ENCODE measurements at regions not wholly inside any gene's neighbourhood (a gene's known extent, or its start where the extent isn't known, plus 50 kb on each side); places are given as distances from the start of the nearest gene placed in this dataset.

- intact Hi-C loops (cut with DNase I) = no loop called here
- 66 to 74% methylated on average over 6 of the region's 6 CpGs for WGBS, 2 donors
- TF ChIP-seq POLR2AphosphoS5 (IDR thresholded peaks at IDR 0.05) (no peak), EP300 (IDR thresholded peaks at IDR 0.05) (no peak), POLR2A (IDR thresholded peaks at IDR 0.05) (no peak)
- H3K4me1 ChIP-seq = no peaks in the 10 kb centered on the region
- no peak for DNase-seq
- no peaks in the 10 kb centered on the region for H3K9me3 ChIP-seq
- no peak overlapping the region for H3K27ac ChIP-seq
- no peaks in the 10 kb centered on the region for H3K27me3 ChIP-seq
- no peaks in the 10 kb centered on the region for H3K36me3 ChIP-seq
- no peak overlapping the region for H3K4me3 ChIP-seq
Observed at GRCh38 chr1:209512821-209513220, 70.7 kb upstream of the CAMK1G start.

- Histone ChIP-seq H3K9me3 (no peaks in the 10 kb centered on the region), H3K27me3 (no peaks in the 10 kb centered on the region), H3K4me3 (no peak overlapping the region), H3K27ac (no peak overlapping the region), H3K4me1 (no peaks in the 10 kb centered on the region), H3K36me3 (no peaks in the 10 kb centered on the region)
- intact Hi-C loops (cut with DNase I) = no loop called here
- 57 to 61% methylated on average over 5 of the region's 5 CpGs for WGBS, 2 donors
- TF ChIP-seq POLR2A (IDR thresholded peaks at IDR 0.05) = no peak
- no peak for DNase-seq
Observed at GRCh38 chr1:209513226-209513625, 70.3 kb upstream of the CAMK1G start.

GRCh38 chr1:209516771-209517680 is 66.5 kb upstream of the CAMK1G start:
- 66 to 75% methylated on average over 10 of the region's 10 CpGs for WGBS, 2 donors

GRCh38 chr1:209517681-209518050 is 65.8 kb upstream of the CAMK1G start:
- TF ChIP-seq POLR2AphosphoS5 (IDR thresholded peaks at IDR 0.05) = no peak
- TF ChIP-seq EP300 (IDR thresholded peaks at IDR 0.05) = no peak
- no peak for TF ChIP-seq CTCF (IDR thresholded peaks at IDR 0.05)
- TF ChIP-seq POLR2A (IDR thresholded peaks at IDR 0.05) = no peak
- Histone ChIP-seq H3K4me1 (no peaks in the 10 kb centered on the region), H3K9me3 (no peaks in the 10 kb centered on the region), H3K27ac (no peak overlapping the region), H3K27me3 (no peaks in the 10 kb centered on the region), H3K4me3 (no peak overlapping the region), H3K36me3 (no peaks in the 10 kb centered on the region)
- 59 to 72% methylated on average over 2 of the region's 2 CpGs for WGBS, 2 donors
- no peak for DNase-seq
- intact Hi-C loops (cut with DNase I) = no loop called here

More at GRCh38 chr1:209516771-209517680, 66.5 kb upstream of the CAMK1G start:
- H3K27ac ChIP-seq = no peak overlapping the region
- H3K27me3 ChIP-seq = no peaks in the 10 kb centered on the region
- no peaks in the 10 kb centered on the region for H3K36me3 ChIP-seq
- DNase-seq = no peak
- H3K4me1 ChIP-seq = no peaks in the 10 kb centered on the region
- no peaks in the 10 kb centered on the region for H3K9me3 ChIP-seq
- intact Hi-C loops (cut with DNase I) = no loop called here
- TF ChIP-seq POLR2A (IDR thresholded peaks at IDR 0.05) (no peak), EP300 (IDR thresholded peaks at IDR 0.05) (no peak), CTCF (IDR thresholded peaks at IDR 0.05) (no peak), POLR2AphosphoS5 (IDR thresholded peaks at IDR 0.05) (no peak)
- no peak overlapping the region for H3K4me3 ChIP-seq

- H3K27me3 ChIP-seq = no peaks in the 10 kb centered on the region
- intact Hi-C loops (cut with DNase I) = no loop called here
- no peak overlapping the region for H3K27ac ChIP-seq
- no peak for TF ChIP-seq EP300 (IDR thresholded peaks at IDR 0.05)
- no peak for TF ChIP-seq POLR2A (IDR thresholded peaks at IDR 0.05)
- TF ChIP-seq POLR2AphosphoS5 (IDR thresholded peaks at IDR 0.05) = no peak
- TF ChIP-seq CTCF (IDR thresholded peaks at IDR 0.05) = no peak
- no peaks in the 10 kb centered on the region for H3K9me3 ChIP-seq
- no peak overlapping the region for H3K4me3 ChIP-seq
- WGBS, 2 donors = 90 to 91% methylated on average over 4 of the region's 4 CpGs
- DNase-seq = no peak
- no peaks in the 10 kb centered on the region for H3K36me3 ChIP-seq
- no peaks in the 10 kb centered on the region for H3K4me1 ChIP-seq
Observed at GRCh38 chr1:209519786-209520185, 63.7 kb upstream of the CAMK1G start.

Measured in sigmoid colon (tissue), 6 donors.